Effector memory CD4-positive, alpha-beta T cell (primary cell): ENCODE measurements at regions not wholly inside any gene's neighbourhood (a gene's known extent, or its start where the extent isn't known, plus 50 kb on each side); places are given as distances from the start of the nearest gene placed in this dataset.

Source experiments
- DNase-seq, 3 donors: peaks; one replicate each; pipeline ENCODE4 v3.0.0-alpha.2; 2020
- H3K27ac ChIP-seq: 2 replicates; pipeline ENCODE4 v1.7.0; 2013; ENCODE audit warnings: mild to moderate bottlenecking, low read length, moderate library complexity; ENCODE audit not compliant: insufficient read depth, poor library complexity, severe bottlenecking
- H3K27me3 ChIP-seq: replicated peaks from 2 replicates; pipeline ENCODE4 v1.7.0; 2013; ENCODE audit warnings: mild to moderate bottlenecking, low read length; ENCODE audit not compliant: insufficient read depth, control insufficient read depth, poor library complexity, severe bottlenecking
- H3K36me3 ChIP-seq: 2 replicates; pipeline ENCODE4 v1.7.0; 2013; ENCODE audit warnings: mild to moderate bottlenecking, low read length, moderate library complexity; ENCODE audit not compliant: control insufficient read depth, insufficient read depth
- H3K4me1 ChIP-seq: 2 replicates; pipeline ENCODE4 v1.7.0; 2013; ENCODE audit warnings: low read length, mild to moderate bottlenecking; ENCODE audit not compliant: control insufficient read depth, insufficient read depth, poor library complexity, severe bottlenecking
- H3K4me3 ChIP-seq: 2 replicates; pipeline ENCODE4 v1.7.0; 2013; ENCODE audit warnings: low read length, low read depth, mild to moderate bottlenecking; ENCODE audit not compliant: insufficient read depth, poor library complexity, severe bottlenecking
- H3K9me3 ChIP-seq: 2 replicates; pipeline ENCODE4 v1.7.0; 2013; ENCODE audit warnings: mild to moderate bottlenecking, low read length, moderate library complexity; ENCODE audit not compliant: control insufficient read depth

DNA sequence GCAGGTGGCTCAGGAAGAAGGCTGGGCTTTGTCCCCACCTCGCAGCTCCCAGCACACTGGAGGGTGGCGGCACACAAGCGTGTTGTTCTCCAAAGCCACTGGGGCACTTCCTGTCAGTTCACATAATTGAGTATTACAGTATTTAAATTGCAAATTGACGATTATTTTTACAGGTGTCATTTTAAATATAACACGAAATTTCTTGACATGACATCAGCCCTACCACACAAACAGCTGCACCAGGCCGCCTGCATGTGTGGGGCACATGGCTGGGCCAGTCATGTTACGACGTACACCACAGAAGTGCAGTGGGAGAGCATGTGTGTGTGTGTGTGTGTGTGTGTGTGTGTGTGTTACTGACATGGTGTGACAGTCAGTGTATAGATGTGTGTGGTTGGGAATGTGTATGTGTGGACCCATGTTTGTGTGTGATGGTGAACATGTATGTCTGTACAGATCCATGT, 155.6 kb downstream of the TTC32 start:
- H3K27ac ChIP-seq: no peak overlapping the region
- no peak overlapping the region for H3K4me3 ChIP-seq
- H3K9me3 ChIP-seq: no peaks in the 10 kb centered on the region
- H3K4me1 ChIP-seq: no peaks in the 10 kb centered on the region
- DNase-seq: no peak
- no peaks in the 10 kb centered on the region for H3K36me3 ChIP-seq
- H3K27me3 ChIP-seq: no peaks in the 10 kb centered on the region

DNA sequence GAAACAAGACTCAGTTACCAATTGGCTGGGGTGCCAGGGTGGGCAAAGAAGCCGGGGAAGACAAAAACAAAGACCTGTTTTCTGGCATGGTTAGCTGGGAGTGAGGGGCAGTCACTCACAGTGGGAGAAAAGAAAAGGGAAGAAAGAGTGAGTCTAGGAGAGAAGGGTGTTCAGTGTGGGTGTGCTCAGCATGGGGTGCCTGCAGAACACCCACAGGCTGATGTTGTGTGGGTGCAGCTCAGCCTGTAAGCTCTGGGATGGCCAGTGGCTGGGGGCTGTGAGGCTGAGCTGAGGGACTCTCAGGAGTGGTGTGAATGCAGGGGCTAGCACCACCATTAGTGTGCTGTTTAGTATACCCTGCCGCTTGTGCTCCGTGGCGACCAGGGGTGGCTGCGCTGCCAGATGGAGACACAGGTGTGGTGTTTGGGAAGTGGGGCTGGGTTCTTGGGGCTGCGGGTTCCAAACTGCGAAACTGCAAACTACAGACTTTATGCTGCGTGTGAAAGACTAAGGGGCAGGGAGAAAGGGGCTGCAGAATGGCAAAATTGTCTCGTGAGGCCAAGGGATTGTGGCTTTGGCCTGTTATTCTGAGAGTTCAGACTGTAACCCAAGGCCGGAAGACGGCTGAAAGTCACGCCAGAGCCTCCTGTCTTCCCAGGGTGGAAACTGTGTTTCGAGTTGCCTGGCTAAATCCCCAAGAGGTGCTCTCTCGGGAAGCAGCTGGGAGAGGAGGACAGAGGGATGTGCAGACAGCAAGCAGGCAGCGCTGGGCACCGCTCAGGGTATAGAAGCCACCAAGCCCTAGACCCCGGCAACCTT, 156.3 kb downstream of the TTC32 start:
- Histone ChIP-seq H3K27ac (no peak overlapping the region), H3K36me3 (no peaks in the 10 kb centered on the region), H3K9me3 (no peaks in the 10 kb centered on the region), H3K4me3 (no peak overlapping the region), H3K4me1 (no peaks in the 10 kb centered on the region), H3K27me3 (no peaks in the 10 kb centered on the region)
- DNase-seq: no peak

GRCh38 chr2:19744456-19745199, 157.2 kb downstream of the TTC32 start:
- Histone ChIP-seq H3K27me3 (no peaks in the 10 kb centered on the region), H3K36me3 (no peaks in the 10 kb centered on the region), H3K4me1 (no peaks in the 10 kb centered on the region), H3K9me3 (no peaks in the 10 kb centered on the region), H3K27ac (no peak overlapping the region), H3K4me3 (no peak overlapping the region)
- DNase-seq: no peak

DNA sequence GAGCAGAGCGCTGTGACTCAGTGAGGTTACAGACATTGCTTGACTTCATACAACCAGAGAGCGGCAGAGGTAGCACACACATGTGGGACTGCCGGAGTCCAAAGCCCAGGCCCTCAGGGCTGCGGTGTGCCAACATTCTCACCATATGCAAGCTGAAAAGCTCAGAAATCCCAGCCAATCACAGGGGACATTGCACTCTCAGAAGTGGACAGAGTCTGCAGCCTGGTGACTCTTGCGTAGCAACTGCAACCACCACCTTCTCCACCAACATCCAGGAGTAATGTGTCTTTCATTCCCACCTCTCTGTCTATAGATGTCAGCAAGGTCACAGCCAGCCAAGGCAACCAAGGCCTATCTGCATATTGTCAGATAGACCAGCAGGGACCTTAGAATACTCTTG, 158.1 kb downstream of the TTC32 start:
- H3K4me3 ChIP-seq: no peak overlapping the region
- H3K27me3 ChIP-seq: no peaks in the 10 kb centered on the region
- H3K27ac ChIP-seq: no peak overlapping the region
- no peak for DNase-seq
- H3K4me1 ChIP-seq: no peaks in the 10 kb centered on the region
- no peaks in the 10 kb centered on the region for H3K36me3 ChIP-seq
- H3K9me3 ChIP-seq: no peaks in the 10 kb centered on the region

DNA sequence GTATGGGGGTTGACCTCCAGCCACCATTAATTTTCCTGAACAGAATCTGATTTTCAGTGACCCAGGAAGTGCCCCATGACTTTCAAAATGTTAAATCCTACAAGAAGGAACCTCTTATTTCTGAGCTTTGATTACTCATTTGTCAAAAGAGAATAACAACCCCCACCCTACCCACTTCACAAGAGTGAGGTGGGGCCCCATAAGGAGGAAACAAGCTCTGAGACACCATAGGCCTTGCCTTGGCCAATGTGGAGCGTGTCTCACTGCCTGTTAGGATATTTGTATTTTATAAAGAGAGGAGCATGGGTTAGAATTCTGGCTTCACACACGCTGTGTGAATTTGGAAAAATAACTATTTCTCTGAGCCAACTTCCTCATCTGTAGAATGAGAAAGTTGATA, 158.9 kb downstream of the TTC32 start:
- Histone ChIP-seq H3K9me3 (no peaks in the 10 kb centered on the region), H3K27me3 (no peaks in the 10 kb centered on the region), H3K27ac (no peak overlapping the region), H3K4me1 (no peaks in the 10 kb centered on the region), H3K36me3 (no peaks in the 10 kb centered on the region), H3K4me3 (no peak overlapping the region)
- DNase-seq: no peak

GRCh38 chr2:19739256-19739655, 162.5 kb downstream of the TTC32 start:
- no peaks in the 10 kb centered on the region for H3K4me1 ChIP-seq
- no peaks in the 10 kb centered on the region for H3K36me3 ChIP-seq
- no peaks in the 10 kb centered on the region for H3K27me3 ChIP-seq
- no peaks in the 10 kb centered on the region for H3K9me3 ChIP-seq
- no peak overlapping the region for H3K4me3 ChIP-seq
- no peak for DNase-seq
- no peak overlapping the region for H3K27ac ChIP-seq

DNA sequence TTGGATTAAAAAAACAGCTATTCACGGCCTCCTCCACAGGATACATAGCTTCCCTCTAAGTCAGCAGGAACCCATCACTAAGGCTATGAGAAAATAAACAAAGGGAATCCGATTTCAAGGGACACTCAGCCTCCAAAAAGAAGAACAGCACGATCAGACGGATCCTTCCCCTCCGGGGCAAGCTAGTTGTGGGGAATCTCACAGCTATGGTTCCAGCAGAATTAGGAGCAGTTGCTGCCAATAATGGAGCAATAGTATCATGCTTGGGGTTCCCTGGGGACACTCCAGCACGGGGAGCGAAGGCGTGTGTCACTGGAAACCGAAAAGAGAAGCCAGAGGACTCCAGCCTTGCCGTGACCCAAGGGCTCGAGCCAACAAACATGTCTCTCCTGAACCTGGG, 163.1 kb downstream of the TTC32 start:
- H3K4me3 ChIP-seq: no peak overlapping the region
- no peak overlapping the region for H3K27ac ChIP-seq
- no peaks in the 10 kb centered on the region for H3K9me3 ChIP-seq
- no peak for DNase-seq
- no peaks in the 10 kb centered on the region for H3K27me3 ChIP-seq
- no peaks in the 10 kb centered on the region for H3K4me1 ChIP-seq
- no peaks in the 10 kb centered on the region for H3K36me3 ChIP-seq

- Histone ChIP-seq H3K4me3 (no peak overlapping the region), H3K9me3 (no peaks in the 10 kb centered on the region), H3K27ac (no peak overlapping the region), H3K36me3 (no peaks in the 10 kb centered on the region), H3K27me3 (no peaks in the 10 kb centered on the region), H3K4me1 (no peaks in the 10 kb centered on the region)
- no peak for DNase-seq
Observed at GRCh38 chr2:19736191-19736831, 165.5 kb downstream of the TTC32 start.

GRCh38 chr2:19733951-19734425, 167.8 kb downstream of the TTC32 start:
- no peaks in the 10 kb centered on the region for H3K36me3 ChIP-seq
- no peaks in the 10 kb centered on the region for H3K27me3 ChIP-seq
- no peak overlapping the region for H3K4me3 ChIP-seq
- no peak overlapping the region for H3K27ac ChIP-seq
- no peaks in the 10 kb centered on the region for H3K9me3 ChIP-seq
- DNase-seq: no peak
- no peaks in the 10 kb centered on the region for H3K4me1 ChIP-seq

DNA sequence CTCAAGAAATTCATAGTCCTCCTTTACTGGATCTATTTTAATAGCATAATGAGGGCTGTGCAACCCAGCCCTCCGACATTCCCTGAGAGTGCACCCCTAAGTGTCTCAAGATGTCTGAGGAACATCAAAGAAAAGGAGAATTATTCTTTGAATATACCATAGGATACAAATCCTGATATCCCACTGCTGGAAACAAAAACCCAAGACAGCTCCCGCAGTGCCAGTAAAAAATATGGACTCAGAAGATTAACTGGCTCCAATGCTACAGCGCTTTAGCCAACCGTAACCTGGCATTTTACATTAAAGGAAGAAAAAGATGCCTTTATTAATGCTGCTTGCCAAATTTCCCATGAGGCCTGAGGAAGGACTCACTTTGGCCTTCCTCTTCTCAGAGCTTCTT, 168.4 kb downstream of the TTC32 start:
- no peaks in the 10 kb centered on the region for H3K9me3 ChIP-seq
- H3K4me1 ChIP-seq: no peaks in the 10 kb centered on the region
- DNase-seq: no peak
- no peak overlapping the region for H3K27ac ChIP-seq
- H3K27me3 ChIP-seq: no peaks in the 10 kb centered on the region
- H3K36me3 ChIP-seq: no peaks in the 10 kb centered on the region
- no peak overlapping the region for H3K4me3 ChIP-seq
